ENCODE measurements at regions not wholly inside any gene's neighbourhood (a gene's known extent, or its start where the extent isn't known, plus 50 kb on each side); places are given as distances from the start of the nearest gene placed in this dataset.

- no peaks in the 10 kb centered on the region for H3K9me3 Mint-ChIP-seq
- peaks cover 14% of the 10 kb centered on the region for H3K27me3 Mint-ChIP-seq
- H3K27ac Mint-ChIP-seq, result no peak overlapping the region
- no peaks in the 10 kb centered on the region for H3K36me3 Mint-ChIP-seq
- no peak for DNase-seq (ENCODE audit: extremely low spot score, unreplicated experiment)
- no peak for TF ChIP-seq CTCF (conservative IDR thresholded peaks at IDR 0.05)
- peaks cover 6% of the 10 kb centered on the region for H3K4me1 Mint-ChIP-seq (ENCODE audit: unreplicated experiment)
- no peak overlapping the region for H3K4me3 Mint-ChIP-seq
Measured at GRCh38 chr15:29616512-29616911, 205.8 kb downstream of the TJP1 start.

- no peak for TF ChIP-seq CTCF (conservative IDR thresholded peaks at IDR 0.05)
- Mint-ChIP-seq H3K36me3 (no peaks in the 10 kb centered on the region), H3K9me3 (no peaks in the 10 kb centered on the region), H3K27ac (no peak overlapping the region), H3K27me3 (peaks cover 20% of the 10 kb centered on the region), H3K4me3 (no peak overlapping the region), H3K4me1 (ENCODE audit: unreplicated experiment) (peaks cover 6% of the 10 kb centered on the region)
- peak; percentile 36 for DNase-seq (ENCODE audit: extremely low spot score, unreplicated experiment)
Measured at GRCh38 chr15:29615791-29616190, 206.5 kb downstream of the TJP1 start.

- peak; percentile 44 for TF ChIP-seq CTCF (conservative IDR thresholded peaks at IDR 0.05)
- DNase-seq (ENCODE audit: extremely low spot score, unreplicated experiment), result peak; percentile 40
- H3K9me3 Mint-ChIP-seq, result no peaks in the 10 kb centered on the region
- H3K4me1 Mint-ChIP-seq (ENCODE audit: unreplicated experiment), result peaks cover 6% of the 10 kb centered on the region
- H3K27me3 Mint-ChIP-seq, result peaks cover 26% of the 10 kb centered on the region
- H3K36me3 Mint-ChIP-seq, result no peaks in the 10 kb centered on the region
- no peak overlapping the region for H3K4me3 Mint-ChIP-seq
- H3K27ac Mint-ChIP-seq, result no peak overlapping the region
Measured at GRCh38 chr15:29613951-29614382, 208.3 kb downstream of the TJP1 start.

GRCh38 chr15:29612701-29613100 lies 209.6 kb downstream of the TJP1 start:
- H3K27me3 Mint-ChIP-seq, result peaks cover 26% of the 10 kb centered on the region
- no peak for TF ChIP-seq CTCF (conservative IDR thresholded peaks at IDR 0.05)
- no peaks in the 10 kb centered on the region for H3K9me3 Mint-ChIP-seq
- no peak overlapping the region for H3K27ac Mint-ChIP-seq
- H3K4me1 Mint-ChIP-seq (ENCODE audit: unreplicated experiment), result peaks cover 6% of the 10 kb centered on the region
- H3K4me3 Mint-ChIP-seq, result no peak overlapping the region
- H3K36me3 Mint-ChIP-seq, result no peaks in the 10 kb centered on the region
- no peak for DNase-seq (ENCODE audit: extremely low spot score, unreplicated experiment)

GRCh38 chr15:29612096-29612495 lies 210.2 kb downstream of the TJP1 start:
- Mint-ChIP-seq H3K27ac (no peak overlapping the region), H3K27me3 (peaks cover 26% of the 10 kb centered on the region), H3K4me1 (ENCODE audit: unreplicated experiment) (peaks cover 6% of the 10 kb centered on the region), H3K36me3 (no peaks in the 10 kb centered on the region), H3K4me3 (no peak overlapping the region), H3K9me3 (no peaks in the 10 kb centered on the region)
- no peak for DNase-seq (ENCODE audit: extremely low spot score, unreplicated experiment)
- no peak for TF ChIP-seq CTCF (conservative IDR thresholded peaks at IDR 0.05)

- Mint-ChIP-seq H3K27ac (no peak overlapping the region), H3K27me3 (peaks cover 23% of the 10 kb centered on the region), H3K4me1 (ENCODE audit: unreplicated experiment) (peaks cover 6% of the 10 kb centered on the region), H3K4me3 (no peak overlapping the region), H3K36me3 (no peaks in the 10 kb centered on the region), H3K9me3 (no peaks in the 10 kb centered on the region)
- TF ChIP-seq CTCF (conservative IDR thresholded peaks at IDR 0.05), result no peak
- DNase-seq (ENCODE audit: extremely low spot score, unreplicated experiment), result no peak
Measured at GRCh38 chr15:29611057-29611456, 211.2 kb downstream of the TJP1 start.

Data from type B pancreatic cell (in vitro differentiated cells).